GM12878 (cell line): ENCODE measurements at regions not wholly inside any gene's neighbourhood (a gene's known extent, or its start where the extent isn't known, plus 50 kb on each side); places are given as distances from the start of the nearest gene placed in this dataset.

Experiments
- ATAC-seq: fragments of 200-7000 bp; cut with Tn5 transposase; 3 replicates; pipeline ENCODE4 v1.9.1; 2020; ENCODE audit warnings: mild to moderate bottlenecking, moderate library complexity
- BruUV-seq: library from RNA; stranded (reverse); fragments of 400-500 nt; replicated peaks from 2 replicates; lab custom pipeline; 2021; lab: Mats Ljungman, UMichigan
- CTCF ChIA-PET: fragments of 300-600 bp; sonication (Branson Sonifier 250); formaldehyde crosslinking; extraction: SDS; loops from one replicate; lab custom pipeline; 2021; ENCODE audit warnings: inconsistent platforms; lab: Yijun Ruan, JAX
- POLR2A ChIA-PET: fragments of 350-600 bp; formaldehyde crosslinking; extraction: SDS; loops from one replicate; lab custom pipeline; 2021; ENCODE audit warnings: inconsistent platforms; lab: Charles Lee
- RAD21 ChIA-PET: fragments of 300-600 bp; sonication (Branson Sonifier 250); formaldehyde crosslinking; loops from one replicate; lab custom pipeline; 2023; ENCODE audit warnings: antibody characterized with exemption; ENCODE audit not compliant: unreplicated experiment; lab: Charles Lee
- SMC1A ChIA-PET: fragments of 300-600 bp; sonication (Branson Sonifier 250); formaldehyde crosslinking; loops from one replicate; lab custom pipeline; 2023; ENCODE audit not compliant: unreplicated experiment, uncharacterized antibody; lab: Charles Lee
- DNase-seq: peaks from one replicate; pipeline ENCODE4 v3.0.0-alpha.2; 2011; ENCODE audit warnings: low read depth, low spot score
- FAIRE-seq: peaks from 3 replicates; lab custom pipeline; 2011; peaks lifted over from hg19 to GRCh38; lab: Jason Lieb, UNC
- H2AFZ ChIP-seq: 2 replicates; pipeline ENCODE4 v1.6.0; 2011; ENCODE audit warnings: low read depth, low read length, control low read depth; ENCODE audit not compliant: control insufficient read depth
- H3K27ac ChIP-seq: 2 replicates; pipeline ENCODE4 v1.5.1; 2011; ENCODE audit warnings: control low read depth; ENCODE audit not compliant: control insufficient read depth, insufficient read depth
- H3K27me3 ChIP-seq, 2 experiments: replicated peaks in 1 of 2; 2 replicates each; pipeline versions ENCODE4 v1.6.0 to v1.6.1; 2011; ENCODE audit warnings: low read length in 1 of 2; ENCODE audit not compliant: control insufficient read depth in 2 of 2, insufficient read depth in 2 of 2
- H3K36me3 ChIP-seq, 2 experiments: 2 replicates each; pipeline ENCODE4 v1.5.1; 2011; ENCODE audit warnings: low read length in 1 of 2; ENCODE audit not compliant: control insufficient read depth in 2 of 2, insufficient read depth in 2 of 2
- H3K4me1 ChIP-seq: 2 replicates; pipeline ENCODE4 v1.6.1; 2011; ENCODE audit warnings: mild to moderate bottlenecking, low read length, moderate library complexity, mixed read lengths; ENCODE audit not compliant: control insufficient read depth, insufficient read depth
- H3K4me2 ChIP-seq: 2 replicates; pipeline ENCODE4 v1.6.0; 2011; ENCODE audit warnings: control low read depth; ENCODE audit not compliant: control insufficient read depth, insufficient read depth
- H3K4me3 ChIP-seq: fragments of 200-600 bp; sonication (generic); 2 replicates; pipeline ENCODE4 v1.5.1; 2016
- H3K79me2 ChIP-seq: 2 replicates; pipeline ENCODE4 v1.6.0; 2011; ENCODE audit warnings: low read length; ENCODE audit not compliant: control insufficient read depth, insufficient read depth
- H3K9ac ChIP-seq: 2 replicates; pipeline ENCODE4 v1.8.0; 2011; ENCODE audit warnings: low read length, control low read depth, mixed read lengths; ENCODE audit not compliant: control insufficient read depth, insufficient read depth
- H3K9me3 ChIP-seq: replicated peaks from 3 replicates; pipeline ENCODE4 v1.5.1; 2011; ENCODE audit warnings: mild to moderate bottlenecking, low read length; ENCODE audit not compliant: control insufficient read depth, insufficient read depth
- H4K20me1 ChIP-seq: 2 replicates; pipeline ENCODE4 v1.6.0; 2011; ENCODE audit not compliant: control insufficient read depth, insufficient read depth
- CHD1 ChIP-seq: IDR thresholded peaks from 2 replicates; pipeline ENCODE4 v1.6.1; 2012; ENCODE audit warnings: low read depth, low read length, improper control_type of control experiment
- DPF2 ChIP-seq: fragments of 450-650 bp; IDR thresholded peaks from 2 replicates; pipeline ENCODE4 v1.6.1; 2017; ENCODE audit warnings: mild to moderate bottlenecking
- GABPA ChIP-seq: IDR thresholded peaks from 2 replicates; pipeline ENCODE4 v1.6.1; 2014; ENCODE audit warnings: antibody characterized with exemption, low read depth, mild to moderate bottlenecking, inconsistent platforms
- HCFC1 ChIP-seq: fragments of 150-350 bp; IDR thresholded peaks from 2 replicates; pipeline ENCODE4 v1.6.1; 2014; ENCODE audit warnings: low read length
- HDAC6 ChIP-seq: fragments of 200-600 bp; sonication (generic); IDR thresholded peaks from one replicate; pipeline ENCODE4 v1.8.0; 2017; ENCODE audit warnings: antibody characterized with exemption; ENCODE audit not compliant: unreplicated experiment
- IKZF1 ChIP-seq: fragments of 450-650 bp; conservative IDR thresholded peaks from 2 replicates; pipeline ENCODE4 v1.6.1; 2017; ENCODE audit warnings: antibody characterized with exemption, mild to moderate bottlenecking
- IRF4 ChIP-seq: IDR thresholded peaks from 2 replicates; pipeline ENCODE4 v1.6.1; 2011; ENCODE audit warnings: low read depth, low read length
- JUNB ChIP-seq: IDR thresholded peaks from 2 replicates; pipeline ENCODE4 v1.6.1; 2016; ENCODE audit warnings: antibody characterized with exemption, mild to moderate bottlenecking
- RUNX3 ChIP-seq: IDR thresholded peaks from 2 replicates; pipeline ENCODE4 v1.6.1; 2012; ENCODE audit warnings: low read length, inconsistent platforms
- TBL1XR1 ChIP-seq: IDR thresholded peaks from 2 replicates; pipeline ENCODE4 v1.6.1; 2012; ENCODE audit warnings: low read depth, low read length, improper control_type of control experiment
- ZNF207 ChIP-seq: fragments of 450-650 bp; IDR thresholded peaks from 2 replicates; pipeline ENCODE4 v1.6.1; 2014; ENCODE audit warnings: antibody characterized with exemption, mild to moderate bottlenecking, borderline replicate concordance
- WGBS: methylation state at CpG from one replicate; pipeline ENCODE4 v1.1.6; 2016; ENCODE audit warnings: low lambda C conversion rate; ENCODE audit not compliant: insufficient replicate concordance, insufficient coverage; ENCODE audit errors: missing lambda C conversion rate; 5-methylcytosine and 5-hydroxymethylcytosine counted together
- in situ Hi-C: fragments of 300-500 bp; cut with MboI; formaldehyde crosslinking; loops from 9 replicates; pipeline ENCODE4 v1.14.3; 2018; ENCODE audit warnings: mixed read lengths
- intact Hi-C: fragments of 100-400 bp; cut with micrococcal nuclease; formaldehyde crosslinking; loops from one replicate; pipeline ENCODE4 v1.14.2; 2022; ENCODE audit not compliant: unreplicated experiment
- TF ChIP-seq, protein P1 (sequence below): IDR thresholded peaks from 2 replicates; pipeline ENCODE4 v1.6.1; 2012; ENCODE audit warnings: low read length, inconsistent platforms
- TF ChIP-seq, protein P2 (sequence below): fragments of 450-650 bp; IDR thresholded peaks from 2 replicates; pipeline ENCODE4 v1.6.1; 2017; ENCODE audit warnings: mild to moderate bottlenecking
- TF ChIP-seq, protein P3 (sequence below): fragments of 450-650 bp; IDR thresholded peaks from 2 replicates; pipeline ENCODE4 v1.6.1; 2016; ENCODE audit warnings: mild to moderate bottlenecking

DNA sequence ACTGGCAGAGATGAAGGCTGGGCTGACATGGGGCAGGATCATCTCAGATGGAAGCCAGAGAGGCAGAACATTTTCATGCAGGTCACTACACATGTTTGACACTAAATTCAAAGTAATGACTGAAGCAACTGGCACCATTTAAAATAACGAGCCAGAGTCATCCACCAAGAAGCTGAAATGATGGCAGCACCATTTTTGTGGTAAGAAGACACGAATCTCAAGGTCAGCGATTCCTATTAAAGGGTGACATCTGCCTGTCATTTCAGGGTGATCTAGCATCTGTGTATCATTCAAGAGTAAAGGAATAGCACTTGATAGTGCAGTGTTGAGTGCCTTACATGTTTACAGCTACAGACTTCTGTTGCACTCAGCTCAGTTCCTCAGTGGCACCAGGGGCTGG lies 113.4 kb upstream of the C11orf87 start:
- H3K9me3 ChIP-seq, result no peaks in the 10 kb centered on the region
- no peaks in the 10 kb centered on the region for H3K36me3 ChIP-seq
- TF ChIP-seq IRF4 (no peak), DPF2 (no peak), HDAC6 (no peak), GABPA (no peak), CHD1 (no peak), HCFC1 (no peak), RUNX3 (no peak), TBL1XR1 (no peak)
- TF ChIP-seq, protein P1, sequence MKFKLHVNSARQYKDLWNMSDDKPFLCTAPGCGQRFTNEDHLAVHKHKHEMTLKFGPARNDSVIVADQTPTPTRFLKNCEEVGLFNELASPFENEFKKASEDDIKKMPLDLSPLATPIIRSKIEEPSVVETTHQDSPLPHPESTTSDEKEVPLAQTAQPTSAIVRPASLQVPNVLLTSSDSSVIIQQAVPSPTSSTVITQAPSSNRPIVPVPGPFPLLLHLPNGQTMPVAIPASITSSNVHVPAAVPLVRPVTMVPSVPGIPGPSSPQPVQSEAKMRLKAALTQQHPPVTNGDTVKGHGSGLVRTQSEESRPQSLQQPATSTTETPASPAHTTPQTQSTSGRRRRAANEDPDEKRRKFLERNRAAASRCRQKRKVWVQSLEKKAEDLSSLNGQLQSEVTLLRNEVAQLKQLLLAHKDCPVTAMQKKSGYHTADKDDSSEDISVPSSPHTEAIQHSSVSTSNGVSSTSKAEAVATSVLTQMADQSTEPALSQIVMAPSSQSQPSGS, result no peak
- TF ChIP-seq, all 136 proteins: peak for 0
- Histone ChIP-seq H4K20me1 (no peaks in the 10 kb centered on the region), H2AFZ (no peak overlapping the region), H3K79me2 (no peaks in the 10 kb centered on the region), H3K27me3 (no peaks in the 10 kb centered on the region; a peak in 1 of 4 replicates), H3K4me3 (no peak overlapping the region), H3K4me2 (no peak overlapping the region), H3K9ac (no peak overlapping the region), H3K4me1 (no peaks in the 10 kb centered on the region), H3K27ac (no peak overlapping the region)
- intact Hi-C loops (no loop called here), in situ Hi-C loops (no loop called here)
- no peak for FAIRE-seq
- ChIA-PET CTCF (interaction anchor here (1.3 kb wide), 1 partner anchor 14 kb away, joined by 3 read pairs; no protein-coding TSS in a partner anchor), RAD21 (no interaction called here), POLR2A (no interaction called here), SMC1A (no interaction called here)
- 0% methylated on average over 3 of the region's 3 CpGs for WGBS
- no TSS peak for BruUV-seq
- ATAC-seq, result no peak
- no peak for DNase-seq

DNA sequence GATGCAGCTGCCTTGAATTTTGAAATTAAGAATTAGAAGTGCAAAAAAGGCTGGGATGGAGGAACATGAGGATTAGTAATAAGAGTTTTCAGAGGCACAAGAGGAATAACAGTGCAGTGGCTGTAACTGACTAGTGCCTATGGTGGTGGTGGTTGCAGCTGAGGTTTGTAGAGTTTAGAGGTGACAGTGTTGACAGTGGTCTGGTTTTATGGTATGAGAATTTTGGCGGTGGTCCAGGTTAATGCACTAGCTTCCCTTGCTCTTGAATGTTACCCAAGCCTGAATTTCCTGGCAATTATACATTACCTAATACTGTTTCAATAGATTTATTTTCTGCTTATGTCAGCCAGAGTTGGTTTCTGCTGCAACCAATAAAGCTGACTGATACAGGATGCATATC lies 112.8 kb upstream of the C11orf87 start:
- intact Hi-C loops (no loop called here), in situ Hi-C loops (no loop called here)
- Histone ChIP-seq H3K9me3 (no peaks in the 10 kb centered on the region), H3K36me3 (no peaks in the 10 kb centered on the region), H3K4me2 (no peak overlapping the region), H3K27ac (no peak overlapping the region), H4K20me1 (no peaks in the 10 kb centered on the region), H3K79me2 (no peaks in the 10 kb centered on the region), H3K9ac (no peak overlapping the region), H3K4me1 (no peaks in the 10 kb centered on the region), H3K4me3 (no peak overlapping the region), H3K27me3 (no peaks in the 10 kb centered on the region; a peak in 1 of 4 replicates), H2AFZ (no peak overlapping the region)
- no peak for FAIRE-seq
- SMC1A ChIA-PET, result no interaction called here
- no peak for DNase-seq
- 0% methylated on average over 1 of the region's 1 CpG for WGBS
- ATAC-seq, result no peak
- POLR2A ChIA-PET, result no interaction called here
- BruUV-seq, result no TSS peak
- CTCF ChIA-PET, result interaction anchor here (1.3 kb wide), 1 partner anchor 13 kb away, joined by 3 read pairs; no protein-coding TSS in a partner anchor
- RAD21 ChIA-PET, result no interaction called here
- no peak for TF ChIP-seq ZNF207
- TF ChIP-seq, protein P2, sequence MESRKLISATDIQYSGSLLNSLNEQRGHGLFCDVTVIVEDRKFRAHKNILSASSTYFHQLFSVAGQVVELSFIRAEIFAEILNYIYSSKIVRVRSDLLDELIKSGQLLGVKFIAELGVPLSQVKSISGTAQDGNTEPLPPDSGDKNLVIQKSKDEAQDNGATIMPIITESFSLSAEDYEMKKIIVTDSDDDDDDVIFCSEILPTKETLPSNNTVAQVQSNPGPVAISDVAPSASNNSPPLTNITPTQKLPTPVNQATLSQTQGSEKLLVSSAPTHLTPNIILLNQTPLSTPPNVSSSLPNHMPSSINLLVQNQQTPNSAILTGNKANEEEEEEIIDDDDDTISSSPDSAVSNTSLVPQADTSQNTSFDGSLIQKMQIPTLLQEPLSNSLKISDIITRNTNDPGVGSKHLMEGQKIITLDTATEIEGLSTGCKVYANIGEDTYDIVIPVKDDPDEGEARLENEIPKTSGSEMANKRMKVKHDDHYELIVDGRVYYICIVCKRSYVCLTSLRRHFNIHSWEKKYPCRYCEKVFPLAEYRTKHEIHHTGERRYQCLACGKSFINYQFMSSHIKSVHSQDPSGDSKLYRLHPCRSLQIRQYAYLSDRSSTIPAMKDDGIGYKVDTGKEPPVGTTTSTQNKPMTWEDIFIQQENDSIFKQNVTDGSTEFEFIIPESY, result no peak
- TF ChIP-seq IKZF1, result no peak
- TF ChIP-seq, protein P3, sequence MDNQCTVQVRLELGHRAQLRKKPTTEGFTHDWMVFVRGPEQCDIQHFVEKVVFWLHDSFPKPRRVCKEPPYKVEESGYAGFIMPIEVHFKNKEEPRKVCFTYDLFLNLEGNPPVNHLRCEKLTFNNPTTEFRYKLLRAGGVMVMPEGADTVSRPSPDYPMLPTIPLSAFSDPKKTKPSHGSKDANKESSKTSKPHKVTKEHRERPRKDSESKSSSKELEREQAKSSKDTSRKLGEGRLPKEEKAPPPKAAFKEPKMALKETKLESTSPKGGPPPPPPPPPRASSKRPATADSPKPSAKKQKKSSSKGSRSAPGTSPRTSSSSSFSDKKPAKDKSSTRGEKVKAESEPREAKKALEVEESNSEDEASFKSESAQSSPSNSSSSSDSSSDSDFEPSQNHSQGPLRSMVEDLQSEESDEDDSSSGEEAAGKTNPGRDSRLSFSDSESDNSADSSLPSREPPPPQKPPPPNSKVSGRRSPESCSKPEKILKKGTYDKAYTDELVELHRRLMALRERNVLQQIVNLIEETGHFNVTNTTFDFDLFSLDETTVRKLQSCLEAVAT, result no peak
- TF ChIP-seq JUNB, result no peak
